ENCODE measurements at regions not wholly inside any gene's neighbourhood (a gene's known extent, or its start where the extent isn't known, plus 50 kb on each side); places are given as distances from the start of the nearest gene placed in this dataset.

GRCh38 chr10:62745581-62745980 lies 58.9 kb upstream of the ADO start:
- TF ChIP-seq CTCF (conservative IDR thresholded peaks at IDR 0.05; ENCODE audit: low read depth in 2 of 2) (no peak), EZH2 (IDR thresholded peaks at IDR 0.05; ENCODE audit: low read depth, unreplicated experiment) (no peak), EZH2phosphoT487 (IDR thresholded peaks at IDR 0.05; ENCODE audit: unreplicated experiment) (no peak), REST (IDR thresholded peaks at IDR 0.05; ENCODE audit: unreplicated experiment) (no peak), POLR2AphosphoS5 (IDR thresholded peaks at IDR 0.05; ENCODE audit: low read depth) (no peak), ZNF331 (CRISPR knock-in tag; IDR thresholded peaks at IDR 0.05; ENCODE audit: low read depth) (no peak), NANOG (IDR thresholded peaks at IDR 0.05; ENCODE audit: borderline replicate concordance) (no peak), ZNF114 (CRISPR knock-in tag; IDR thresholded peaks at IDR 0.05) (no peak), JUNB (IDR thresholded peaks at IDR 0.05; ENCODE audit: unreplicated experiment) (no peak), CREB1 (CRISPR knock-in tag; IDR thresholded peaks at IDR 0.05; ENCODE audit: low read depth) (no peak), ETS1 (IDR thresholded peaks at IDR 0.05) (no peak), STAT1 (IDR thresholded peaks at IDR 0.05; ENCODE audit: unreplicated experiment) (no peak), ZNF462 (CRISPR knock-in tag; IDR thresholded peaks at IDR 0.05) (no peak)
